GM20000 (cell line): ENCODE measurements at regions not wholly inside any gene's neighbourhood (a gene's known extent, or its start where the extent isn't known, plus 50 kb on each side); places are given as distances from the start of the nearest gene placed in this dataset.

ENCODE experiments used
- DNase-seq: peaks from one replicate; pipeline ENCODE4 v3.0.0; 2012; ENCODE audit warnings: low spot score
- TF ChIP-seq, protein P1 (sequence below): IDR thresholded peaks from 2 replicates; pipeline ENCODE4 v1.5.1; 2012; ENCODE audit warnings: mild to moderate bottlenecking, control low read depth; ENCODE audit errors: extremely low read depth, missing control alignments

DNA sequence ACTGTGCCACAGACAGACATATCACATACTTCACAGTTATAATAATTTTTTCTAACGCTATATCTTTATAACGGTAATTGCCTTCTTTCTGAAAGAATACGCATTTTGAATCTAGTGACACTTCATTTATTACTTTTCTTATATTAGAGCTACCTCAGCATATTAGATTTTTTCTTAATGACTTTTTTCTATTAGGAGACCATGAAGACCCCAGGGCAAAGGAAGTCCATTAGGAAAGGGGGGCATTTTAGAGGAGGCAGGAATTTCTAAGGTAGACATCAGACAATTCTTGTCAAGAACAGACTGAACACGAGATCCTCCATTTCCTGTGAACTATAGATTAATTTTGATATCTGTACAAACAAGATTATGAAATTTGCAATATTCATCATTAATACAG lies 90.5 kb upstream of the NSMCE3 start:
- TF ChIP-seq, protein P1, sequence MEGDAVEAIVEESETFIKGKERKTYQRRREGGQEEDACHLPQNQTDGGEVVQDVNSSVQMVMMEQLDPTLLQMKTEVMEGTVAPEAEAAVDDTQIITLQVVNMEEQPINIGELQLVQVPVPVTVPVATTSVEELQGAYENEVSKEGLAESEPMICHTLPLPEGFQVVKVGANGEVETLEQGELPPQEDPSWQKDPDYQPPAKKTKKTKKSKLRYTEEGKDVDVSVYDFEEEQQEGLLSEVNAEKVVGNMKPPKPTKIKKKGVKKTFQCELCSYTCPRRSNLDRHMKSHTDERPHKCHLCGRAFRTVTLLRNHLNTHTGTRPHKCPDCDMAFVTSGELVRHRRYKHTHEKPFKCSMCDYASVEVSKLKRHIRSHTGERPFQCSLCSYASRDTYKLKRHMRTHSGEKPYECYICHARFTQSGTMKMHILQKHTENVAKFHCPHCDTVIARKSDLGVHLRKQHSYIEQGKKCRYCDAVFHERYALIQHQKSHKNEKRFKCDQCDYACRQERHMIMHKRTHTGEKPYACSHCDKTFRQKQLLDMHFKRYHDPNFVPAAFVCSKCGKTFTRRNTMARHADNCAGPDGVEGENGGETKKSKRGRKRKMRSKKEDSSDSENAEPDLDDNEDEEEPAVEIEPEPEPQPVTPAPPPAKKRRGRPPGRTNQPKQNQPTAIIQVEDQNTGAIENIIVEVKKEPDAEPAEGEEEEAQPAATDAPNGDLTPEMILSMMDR = no peak
- no peak for DNase-seq

DNA sequence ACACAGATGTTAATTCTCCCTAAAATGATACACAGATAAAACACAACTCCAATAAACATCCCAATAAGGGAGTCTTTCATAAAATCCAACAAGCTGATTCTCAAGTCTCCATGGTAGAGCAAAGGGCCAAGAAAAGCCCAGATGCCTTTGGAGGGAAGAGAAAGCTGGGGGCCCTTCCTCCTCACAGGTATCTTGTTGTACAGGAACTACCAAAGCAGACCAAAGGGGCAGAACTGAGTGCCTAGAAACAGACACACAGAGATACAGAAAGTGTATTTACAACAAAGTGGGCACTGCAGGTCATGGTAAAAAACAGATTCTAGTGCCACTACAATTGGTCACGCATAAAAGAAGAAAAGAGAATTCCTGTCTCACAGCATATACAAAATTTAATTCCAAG lies 87.2 kb upstream of the NSMCE3 start:
- TF ChIP-seq, protein P1 = no peak
- DNase-seq = no peak

DNA sequence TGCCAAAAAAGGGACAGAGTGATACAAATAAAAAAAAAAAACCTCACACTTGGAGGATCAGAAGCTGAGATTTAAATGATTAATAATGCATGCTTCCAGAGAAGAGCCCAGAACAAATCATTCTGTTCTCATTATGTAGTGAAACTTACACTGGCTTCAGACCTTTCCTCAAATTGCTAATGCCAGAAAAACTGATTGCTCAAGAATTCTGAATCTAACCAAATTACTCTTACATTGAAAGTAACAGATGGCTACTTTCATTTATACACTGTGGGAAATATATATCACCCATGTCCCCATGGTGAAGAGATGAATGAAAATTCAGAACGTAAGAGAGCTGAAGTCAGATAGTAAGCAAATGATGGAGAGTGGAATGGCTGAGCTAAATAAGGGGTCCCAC lies 85.9 kb upstream of the NSMCE3 start:
- DNase-seq = no peak
- TF ChIP-seq, protein P1 = no peak

DNA sequence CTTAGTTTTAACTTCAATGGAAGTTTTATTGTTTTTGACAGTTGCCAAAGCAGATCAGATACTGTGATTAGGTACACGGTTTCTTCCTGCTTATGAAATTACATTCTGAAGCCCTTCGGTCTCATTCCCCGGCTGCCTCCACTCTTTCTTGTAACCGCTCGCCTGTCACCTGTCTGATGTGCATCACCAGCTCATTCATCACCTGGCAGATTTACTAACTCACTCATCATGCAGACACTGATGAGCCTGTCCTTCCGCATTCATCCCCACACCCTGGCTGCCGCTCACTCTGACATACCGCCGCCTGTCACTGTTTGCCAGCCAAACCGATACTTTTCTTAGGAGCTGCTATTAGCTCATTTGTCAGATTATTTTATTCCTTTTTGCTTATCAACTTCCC lies 82.8 kb upstream of the NSMCE3 start:
- TF ChIP-seq, protein P1 = no peak
- no peak for DNase-seq

DNA sequence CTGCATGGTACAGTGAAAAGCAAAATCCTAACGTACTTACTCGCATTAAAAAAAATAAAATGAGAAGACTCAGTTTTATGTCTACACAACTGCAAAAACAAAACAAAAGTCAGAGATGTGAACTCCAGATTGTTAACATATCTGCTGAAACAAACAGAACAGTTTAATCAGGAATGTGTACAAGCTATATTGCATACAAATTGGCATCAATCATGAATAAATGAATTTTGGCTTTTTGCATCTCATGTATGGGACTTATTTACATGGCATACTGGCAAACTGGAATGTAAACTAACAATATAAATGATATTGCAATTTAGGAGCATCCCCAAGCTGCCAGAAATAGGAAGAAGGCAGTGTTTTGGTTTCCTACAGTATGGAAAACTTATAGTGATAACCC lies 79.6 kb upstream of the NSMCE3 start:
- TF ChIP-seq, protein P1 = no peak
- DNase-seq = no peak

DNA sequence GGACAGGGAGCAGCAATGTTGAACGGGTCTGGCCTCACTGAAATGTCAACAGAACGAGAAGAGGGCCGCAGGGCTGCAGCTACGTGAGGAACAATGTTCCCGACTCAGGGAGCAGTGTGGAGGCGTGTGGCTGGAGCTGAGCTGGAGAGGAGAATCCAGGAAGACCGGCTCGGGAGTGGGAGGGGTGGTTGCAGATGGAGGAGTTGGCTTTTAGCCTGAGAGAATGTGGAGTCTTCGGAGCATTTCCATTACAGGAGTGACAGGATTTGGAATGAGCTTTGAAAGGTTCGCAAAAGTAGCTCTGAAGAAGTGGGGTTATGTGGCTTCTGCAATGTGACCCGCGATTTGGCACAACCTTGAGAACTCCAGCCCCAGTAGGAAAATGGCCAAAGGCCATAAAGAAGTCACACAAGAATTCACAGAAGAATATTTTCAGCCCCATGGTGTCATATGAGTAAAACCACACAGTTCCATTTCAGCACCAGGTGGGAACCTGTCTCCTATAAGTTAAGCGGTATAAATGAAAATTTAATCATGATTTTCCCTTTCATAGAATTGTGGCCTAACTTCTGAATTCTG lies 78.8 kb upstream of the NSMCE3 start:
- no peak for DNase-seq

DNA sequence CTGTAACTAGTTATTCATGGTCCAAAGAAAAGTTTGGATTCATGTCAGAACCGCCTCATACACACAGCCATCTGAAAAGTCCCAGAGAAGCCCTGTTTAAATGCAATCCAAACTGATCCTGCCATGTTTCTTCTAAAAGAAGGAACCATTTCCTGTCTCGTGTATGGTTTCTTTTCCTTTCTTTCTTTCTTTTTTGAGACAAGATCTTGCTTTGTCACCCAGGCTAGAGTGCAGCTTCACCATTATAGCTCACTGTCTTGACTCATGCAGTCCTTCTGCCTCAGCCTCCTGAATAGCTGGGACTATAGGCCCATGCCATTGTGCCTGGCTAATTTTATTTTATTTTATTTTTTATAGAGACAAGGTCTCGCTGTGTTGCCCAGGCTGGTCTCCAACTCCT lies 77.4 kb upstream of the NSMCE3 start:
- TF ChIP-seq, protein P1 = no peak
- DNase-seq = no peak

More for the DNA sequence above, 78.8 kb upstream of the NSMCE3 start:
- TF ChIP-seq, protein P1 = no peak
